NCI-H524 treated with DMSO at 0.1 percent for 48 hours (cell line): ENCODE measurements at regions not wholly inside any gene's neighbourhood (a gene's known extent, or its start where the extent isn't known, plus 50 kb on each side); places are given as distances from the start of the nearest gene placed in this dataset.

Experiments
- DNase-seq: peaks from one replicate; lab custom pipeline; 2025; lab: John Stamatoyannopoulos, UW

GRCh38 chr20:59376109-59376841 is 75.9 kb downstream of the EDN3 start:
- no peak for DNase-seq

DNA sequence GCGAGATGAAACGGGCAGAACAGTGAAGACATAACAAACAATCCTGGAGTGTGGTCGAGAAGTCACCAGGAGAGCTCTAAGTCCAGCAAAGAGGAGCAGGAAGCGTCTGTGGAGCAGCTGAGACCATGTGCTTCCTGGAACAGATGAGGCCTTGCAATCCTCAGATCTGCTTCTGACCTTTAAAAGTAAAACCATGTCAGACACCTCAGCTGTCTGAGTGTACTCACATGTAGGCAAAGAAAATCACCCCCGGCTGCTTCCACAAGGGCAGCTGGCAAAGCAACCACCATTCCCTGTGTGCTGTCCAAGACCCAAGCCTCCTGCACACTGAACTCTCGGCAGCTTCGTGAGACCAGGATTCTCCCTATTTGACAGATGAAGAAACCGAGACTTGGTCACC is 76.6 kb downstream of the EDN3 start:
- DNase-seq = no peak

GRCh38 chr20:59377842-59378241 is 77.4 kb downstream of the EDN3 start:
- DNase-seq = no peak

GRCh38 chr20:59378396-59378795 is 78.0 kb downstream of the EDN3 start:
- DNase-seq = no peak

- DNase-seq = no peak
These were observed 78.6 kb downstream of the EDN3 start for GRCh38 chr20:59378966-59379365.

DNA sequence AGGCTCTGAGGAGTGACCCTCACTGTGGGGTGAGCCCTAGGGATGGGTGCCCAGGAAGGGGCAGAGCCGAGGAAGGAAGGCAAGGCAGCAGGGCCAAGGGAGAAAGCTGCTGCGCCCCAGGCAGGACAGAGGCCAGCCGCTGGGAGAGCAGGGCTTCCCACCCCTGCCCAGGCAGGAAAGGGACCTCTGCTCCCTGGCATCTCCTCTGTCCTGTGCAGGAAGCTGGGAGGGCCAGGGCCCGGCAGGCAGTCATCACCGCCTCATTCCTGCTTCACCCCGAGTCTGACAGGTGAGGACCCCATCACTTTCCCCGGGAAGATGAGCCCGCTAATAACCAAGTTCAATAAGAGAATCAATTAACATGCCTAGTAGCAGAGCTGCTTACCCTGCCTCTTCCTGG is 81.3 kb downstream of the EDN3 start:
- DNase-seq = no peak

DNA sequence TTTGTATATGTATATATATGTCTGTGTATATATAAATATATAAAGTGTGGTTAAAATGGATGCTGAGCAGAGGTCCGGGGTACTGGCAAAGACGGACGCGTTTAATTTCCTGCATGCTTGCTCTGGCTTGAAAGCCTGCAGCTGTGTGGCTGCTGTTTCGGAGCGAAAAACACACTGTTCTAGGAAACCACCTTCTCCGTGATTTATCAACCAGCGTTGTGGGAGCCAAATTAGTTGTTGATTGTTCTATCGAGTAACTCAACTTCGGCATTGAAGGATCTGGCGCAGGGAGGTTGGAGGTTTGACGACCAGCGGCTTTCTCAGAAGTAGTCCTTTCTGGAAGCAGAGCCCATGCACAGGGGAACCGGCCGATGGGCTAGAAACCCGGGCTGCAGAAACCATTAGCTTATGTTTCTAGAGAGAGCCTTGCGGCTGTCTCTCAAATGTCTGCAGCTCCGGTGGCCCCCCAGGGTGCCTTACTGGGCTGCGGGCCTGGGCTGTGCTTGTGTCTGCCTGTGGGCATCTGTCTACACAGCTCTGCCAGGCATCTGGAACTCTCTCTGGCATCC is 81.8 kb downstream of the EDN3 start:
- no peak for DNase-seq

- no peak for DNase-seq
These were observed 82.5 kb downstream of the EDN3 start for GRCh38 chr20:59382907-59383306.

DNA sequence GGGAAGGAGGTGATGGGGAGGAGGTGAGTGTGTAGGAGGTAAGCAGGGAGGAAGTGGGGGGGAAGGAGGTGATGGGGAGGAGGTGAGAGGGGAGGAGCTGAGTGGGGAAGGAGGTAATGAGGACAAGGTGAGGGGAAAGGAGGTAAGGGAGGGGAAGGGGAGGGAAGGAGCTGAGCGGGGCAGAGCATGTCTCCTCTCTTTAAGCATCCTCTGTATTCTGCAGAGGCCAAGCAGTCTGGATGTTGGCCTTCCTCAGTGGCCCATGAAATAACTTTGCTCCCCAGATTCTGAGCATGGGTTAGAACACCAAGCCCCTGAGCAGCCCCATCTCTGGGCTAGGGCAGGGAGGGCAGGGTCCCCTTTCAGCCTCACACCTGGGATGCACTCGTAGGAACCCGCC is 84.6 kb downstream of the EDN3 start:
- no peak for DNase-seq

GRCh38 chr20:59385480-59385879 is 85.1 kb downstream of the EDN3 start:
- no peak for DNase-seq

GRCh38 chr20:59386809-59387208 is 86.4 kb downstream of the EDN3 start:
- no peak for DNase-seq

GRCh38 chr20:59387891-59388290 is 87.5 kb downstream of the EDN3 start:
- DNase-seq = no peak

DNA sequence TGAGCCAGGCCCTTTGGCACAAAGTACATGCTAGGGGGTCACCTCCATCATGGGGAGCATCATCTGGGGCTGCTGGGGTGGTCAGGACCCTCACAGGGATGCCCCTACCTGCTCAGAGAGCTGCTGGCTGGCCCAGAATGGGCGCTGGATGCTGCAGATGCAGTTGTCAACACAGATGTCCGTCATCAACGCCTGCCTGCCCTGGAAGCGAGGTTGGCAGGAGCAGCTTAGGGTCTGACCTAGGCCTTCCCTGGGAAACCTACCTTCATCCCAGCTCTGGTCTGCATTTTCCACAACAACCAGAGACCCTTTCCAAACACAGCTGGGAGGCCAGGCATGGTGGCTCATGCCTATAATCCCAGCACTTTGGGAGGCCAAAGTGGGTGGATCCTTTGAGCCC is 88.0 kb downstream of the EDN3 start:
- no peak for DNase-seq

- DNase-seq = no peak
These were observed 90.0 kb downstream of the EDN3 start for GRCh38 chr20:59390437-59390836.

DNA sequence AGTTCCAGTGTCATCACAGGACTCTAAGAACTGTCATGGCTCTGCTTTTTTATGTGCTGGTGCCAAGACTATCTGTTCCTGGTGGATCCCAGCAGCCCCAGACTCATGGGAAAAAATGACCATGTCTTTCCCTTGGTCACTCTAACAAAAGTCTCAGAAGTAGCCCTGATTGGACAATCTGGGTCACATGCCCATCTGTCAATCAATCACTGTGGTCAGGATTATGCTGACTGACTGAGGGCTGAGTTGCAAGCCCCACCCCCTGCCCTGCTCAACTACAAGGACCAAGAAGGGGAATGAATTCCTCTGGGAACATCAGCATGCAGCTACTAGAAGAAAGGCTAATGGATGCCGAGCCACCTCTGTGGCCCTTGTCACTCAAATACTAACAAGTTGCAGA is 91.6 kb downstream of the EDN3 start:
- DNase-seq = no peak

GRCh38 chr20:59392736-59393135 is 92.3 kb downstream of the EDN3 start:
- DNase-seq = no peak

- no peak for DNase-seq
These were observed 92.7 kb downstream of the EDN3 start for GRCh38 chr20:59393142-59393541.

DNA sequence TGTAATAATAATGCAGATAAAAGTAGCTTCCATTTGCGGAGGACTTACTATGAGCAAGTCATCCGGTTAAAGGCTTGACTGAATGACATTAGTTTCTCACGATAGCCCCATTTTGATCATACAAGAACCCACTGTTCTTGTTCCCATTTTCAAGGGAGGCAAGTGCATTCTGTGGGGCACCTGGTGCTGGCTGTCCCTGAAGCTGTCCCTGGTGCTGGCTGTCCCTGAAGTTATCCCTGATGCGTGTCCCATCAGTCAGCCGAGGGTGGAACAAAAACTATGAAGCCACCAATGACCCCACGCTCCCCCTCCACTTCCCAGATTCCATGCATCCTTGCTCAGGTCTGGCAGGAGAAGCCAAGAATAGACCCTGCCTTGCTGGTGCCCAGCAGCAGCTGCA is 95.3 kb downstream of the EDN3 start:
- DNase-seq = no peak

GRCh38 chr20:59398537-59399205 is 98.3 kb downstream of the EDN3 start:
- DNase-seq = no peak

DNA sequence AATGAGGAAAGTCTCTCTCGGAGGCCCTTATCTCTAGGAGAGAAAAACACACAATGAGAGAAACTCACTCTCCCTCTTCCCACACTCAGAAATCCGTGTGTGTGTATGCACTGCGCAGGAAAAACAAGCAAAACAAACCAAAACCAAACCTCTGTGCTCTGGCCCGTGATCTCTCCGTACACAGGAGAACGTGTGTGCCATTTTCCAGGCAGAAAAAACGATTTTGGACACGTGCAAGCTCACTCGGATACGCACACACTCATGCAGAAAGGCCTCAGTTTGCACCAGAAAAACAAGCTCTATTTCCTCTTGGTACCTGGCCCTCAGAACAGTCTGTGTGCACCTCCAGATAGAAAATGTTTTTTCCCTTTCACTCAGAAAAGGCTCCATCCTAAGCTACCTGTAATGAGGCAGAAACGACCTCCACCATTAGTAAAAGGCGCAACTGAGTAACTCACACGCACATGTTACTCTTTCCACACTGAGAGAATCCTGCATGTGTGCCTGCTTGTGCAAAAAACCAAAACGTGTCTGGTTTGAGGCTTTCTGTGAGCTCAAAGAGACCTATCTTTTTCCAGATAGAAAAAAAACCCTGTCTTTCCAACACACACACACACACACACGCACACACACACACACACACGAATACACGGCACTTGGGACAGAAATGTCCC is 99.2 kb downstream of the EDN3 start:
- DNase-seq = no peak

GRCh38 chr20:59400708-59401107 is 100.3 kb downstream of the EDN3 start:
- DNase-seq = no peak

DNA sequence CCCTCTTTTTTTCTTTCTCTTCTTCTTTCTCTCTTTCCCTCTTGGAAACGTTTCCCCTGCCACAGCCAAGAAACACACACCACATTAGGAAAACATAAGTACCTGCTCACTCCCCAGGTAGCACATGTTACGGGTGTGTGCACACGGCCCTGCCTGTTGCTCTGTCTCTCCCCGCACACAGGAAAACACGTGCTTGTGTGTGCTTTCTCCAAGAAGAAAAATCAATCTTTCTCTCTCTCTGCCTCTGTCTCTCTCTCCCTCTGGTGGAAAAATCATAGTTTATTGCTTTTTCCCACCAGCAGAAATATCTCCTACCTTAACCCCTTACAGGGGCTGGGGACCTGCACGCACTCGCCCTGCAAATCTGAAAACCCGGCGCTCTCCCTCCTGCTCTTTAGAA is 102.3 kb downstream of the EDN3 start:
- no peak for DNase-seq
